ENCODE measurements at regions not wholly inside any gene's neighbourhood (a gene's known extent, or its start where the extent isn't known, plus 50 kb on each side); places are given as distances from the start of the nearest gene placed in this dataset.
A peak's percentile ranks its signal among the peaks of the same experiment; 100 is the strongest.

GRCh38 chr9:38186404-38187115 lies 117.5 kb upstream of the SHB start:
- H3K4me3 ChIP-seq (ENCODE audit: low read depth, low read length): no peak overlapping the region
- no peak for TF ChIP-seq CTCF (IDR thresholded peaks at IDR 0.05; ENCODE audit: control insufficient read depth, extremely low read depth, insufficient read depth)
- no peak for DNase-seq (ENCODE audit: low read depth)

GRCh38 chr9:38185647-38186403 lies 116.8 kb upstream of the SHB start:
- no peak for DNase-seq (ENCODE audit: low read depth)
- no peak overlapping the region for H3K4me3 ChIP-seq (ENCODE audit: low read depth, low read length)
- no peak for TF ChIP-seq CTCF (IDR thresholded peaks at IDR 0.05; ENCODE audit: control insufficient read depth, extremely low read depth, insufficient read depth)

- H3K4me3 ChIP-seq (ENCODE audit: low read depth, low read length): no peak overlapping the region
- peak; percentile 32 for DNase-seq (ENCODE audit: low read depth)
- no peak for TF ChIP-seq CTCF (IDR thresholded peaks at IDR 0.05; ENCODE audit: control insufficient read depth, extremely low read depth, insufficient read depth)
These were observed 115.1 kb upstream of the SHB start for GRCh38 chr9:38183994-38184568.

GRCh38 chr9:38182321-38182720 lies 113.3 kb upstream of the SHB start:
- no peak for DNase-seq (ENCODE audit: low read depth)

GRCh38 chr9:38181866-38182265 lies 112.8 kb upstream of the SHB start:
- no peak overlapping the region for H3K4me3 ChIP-seq (ENCODE audit: low read depth, low read length)
- no peak for TF ChIP-seq CTCF (IDR thresholded peaks at IDR 0.05; ENCODE audit: control insufficient read depth, extremely low read depth, insufficient read depth)
- DNase-seq (ENCODE audit: low read depth): no peak

More at GRCh38 chr9:38182321-38182720, 113.3 kb upstream of the SHB start:
- TF ChIP-seq CTCF (IDR thresholded peaks at IDR 0.05; ENCODE audit: control insufficient read depth, extremely low read depth, insufficient read depth): no peak
- H3K4me3 ChIP-seq (ENCODE audit: low read depth, low read length): no peak overlapping the region

- no peak for DNase-seq (ENCODE audit: low read depth)
- TF ChIP-seq CTCF (IDR thresholded peaks at IDR 0.05; ENCODE audit: control insufficient read depth, extremely low read depth, insufficient read depth): no peak
- no peak overlapping the region for H3K4me3 ChIP-seq (ENCODE audit: low read depth, low read length)
These were observed 112.2 kb upstream of the SHB start for GRCh38 chr9:38181232-38181631.

All from LNCaP clone FGC (cell line).